H9 (cell line): ENCODE measurements at regions not wholly inside any gene's neighbourhood (a gene's known extent, or its start where the extent isn't known, plus 50 kb on each side); places are given as distances from the start of the nearest gene placed in this dataset.

Source experiments
- DNase-seq: peaks from one replicate; pipeline ENCODE4 v3.0.0-alpha.2; 2017
- H2AFZ ChIP-seq: one replicate; pipeline ENCODE4 v1.6.1; 2013; ENCODE audit warnings: mild to moderate bottlenecking, low read length, control low read depth, moderate library complexity
- H2AK5ac ChIP-seq: 2 replicates; pipeline ENCODE4 v1.6.1; 2013; ENCODE audit warnings: low read length, control low read depth, mixed read lengths; ENCODE audit not compliant: insufficient read length
- H2BK120ac ChIP-seq: one replicate; pipeline ENCODE4 v1.6.1; 2013; ENCODE audit warnings: low read depth, mild to moderate bottlenecking, low read length, control low read depth, inconsistent platforms; ENCODE audit not compliant: poor library complexity, severe bottlenecking
- H2BK12ac ChIP-seq: 2 replicates; pipeline ENCODE4 v1.6.1; 2013; ENCODE audit warnings: low read length, control low read depth, mixed read lengths, low read depth; ENCODE audit not compliant: insufficient read length
- H2BK15ac ChIP-seq: 2 replicates; pipeline ENCODE4 v1.6.1; 2013; ENCODE audit warnings: low read depth, low read length, control low read depth
- H2BK20ac ChIP-seq: one replicate; pipeline ENCODE4 v1.6.1; 2013; ENCODE audit warnings: low read depth, mild to moderate bottlenecking, low read length, control low read depth, inconsistent platforms; ENCODE audit not compliant: poor library complexity, severe bottlenecking
- H2BK5ac ChIP-seq: 2 replicates; pipeline ENCODE4 v1.6.1; 2013; ENCODE audit warnings: low read length, control low read depth, mixed read lengths; ENCODE audit not compliant: insufficient read length
- H3K14ac ChIP-seq: 2 replicates; pipeline ENCODE4 v1.6.1; 2013; ENCODE audit warnings: low read length, control low read depth; ENCODE audit not compliant: insufficient read depth
- H3K18ac ChIP-seq: 2 replicates; pipeline ENCODE4 v1.6.1; 2013; ENCODE audit warnings: low read depth, mild to moderate bottlenecking, mixed read lengths, low read length, control low read depth; ENCODE audit not compliant: insufficient read length
- H3K23ac ChIP-seq: 2 replicates; pipeline ENCODE4 v1.6.1; 2013; ENCODE audit warnings: low read length, control low read depth, mixed read lengths, low read depth; ENCODE audit not compliant: insufficient read length
- H3K23me2 ChIP-seq: 2 replicates; pipeline ENCODE4 v1.6.1; 2013; ENCODE audit warnings: low read depth, mild to moderate bottlenecking, mixed read lengths, low read length, control low read depth; ENCODE audit not compliant: insufficient read length, poor library complexity, severe bottlenecking
- H3K27ac ChIP-seq: 2 replicates; pipeline ENCODE4 v1.5.1; 2013; ENCODE audit warnings: low read length, control low read depth, mixed read lengths, low read depth; ENCODE audit not compliant: insufficient read length
- H3K27me3 ChIP-seq: 2 replicates; pipeline ENCODE4 v1.6.1; 2013; ENCODE audit warnings: low read length, control low read depth, inconsistent platforms; ENCODE audit not compliant: insufficient read depth
- H3K4ac ChIP-seq: 2 replicates; pipeline ENCODE4 v1.6.1; 2013; ENCODE audit warnings: low read depth, mild to moderate bottlenecking, control low read depth, inconsistent platforms, low read length, moderate library complexity
- H3K4me1 ChIP-seq: 2 replicates; pipeline ENCODE4 v1.6.1; 2013; ENCODE audit warnings: low read length, control low read depth, inconsistent platforms; ENCODE audit not compliant: insufficient read depth
- H3K4me2 ChIP-seq: 2 replicates; pipeline ENCODE4 v1.6.1; 2013; ENCODE audit warnings: low read length, control low read depth, mixed read lengths; ENCODE audit not compliant: insufficient read length, insufficient read depth
- H3K56ac ChIP-seq: 2 replicates; pipeline ENCODE4 v1.6.1; 2013; ENCODE audit warnings: low read depth, mild to moderate bottlenecking, mixed read lengths, low read length, control low read depth; ENCODE audit not compliant: insufficient read length
- H3K79me1 ChIP-seq: 2 replicates; pipeline ENCODE4 v1.6.1; 2013; ENCODE audit warnings: low read depth, mild to moderate bottlenecking, moderate library complexity, low read length, control low read depth, inconsistent platforms; ENCODE audit not compliant: insufficient read depth, poor library complexity, severe bottlenecking
- H3K79me2 ChIP-seq: 2 replicates; pipeline ENCODE4 v1.6.1; 2013; ENCODE audit warnings: low read length, control low read depth, inconsistent platforms; ENCODE audit not compliant: insufficient read depth
- H3K9ac ChIP-seq: 2 replicates; pipeline ENCODE4 v1.6.1; 2013; ENCODE audit warnings: low read length, control low read depth, mixed read lengths; ENCODE audit not compliant: insufficient read length; ENCODE audit errors: extremely low read depth
- H3K9me3 ChIP-seq: one replicate; pipeline ENCODE4 v1.6.1; 2013; ENCODE audit warnings: low read depth, low read length, inconsistent platforms; ENCODE audit not compliant: control insufficient read depth
- H3T11ph ChIP-seq: one replicate; pipeline ENCODE4 v1.6.1; 2013; ENCODE audit warnings: mild to moderate bottlenecking, low read length, control low read depth, inconsistent platforms
- H4K20me1 ChIP-seq: one replicate; pipeline ENCODE4 v1.6.1; 2013; ENCODE audit not compliant: control insufficient read depth, insufficient read length, insufficient read depth
- H4K5ac ChIP-seq: 2 replicates; pipeline ENCODE4 v1.6.1; 2013; ENCODE audit warnings: low read depth, mild to moderate bottlenecking, mixed read lengths, low read length, control low read depth; ENCODE audit not compliant: insufficient read length
- H4K8ac ChIP-seq: replicated peaks from 2 replicates; pipeline ENCODE4 v1.6.1; 2013; ENCODE audit warnings: low read length, control low read depth, mixed read lengths, low read depth; ENCODE audit not compliant: insufficient read length
- H4K91ac ChIP-seq: 2 replicates; pipeline ENCODE4 v1.6.1; 2013; ENCODE audit warnings: low read depth, mild to moderate bottlenecking, moderate library complexity, mixed read lengths, low read length, control low read depth; ENCODE audit not compliant: insufficient read length
- H3K27ac Mint-ChIP-seq, 3 experiments: 2 replicates in 2 of 3; 3 replicates in 1 of 3; pipeline ENCODE4 v1.8.0; 2020 to 2021; ENCODE audit warnings: mixed read lengths in 3 of 3, mild to moderate bottlenecking in 1 of 3, moderate library complexity in 1 of 3
- H3K27me3 Mint-ChIP-seq: 2 replicates; pipeline ENCODE4 v1.8.0; 2021; ENCODE audit warnings: low read depth, mild to moderate bottlenecking, moderate library complexity, mixed read lengths
- H3K36me3 Mint-ChIP-seq, 3 experiments: 2 replicates in 2 of 3; 3 replicates in 1 of 3; pipeline ENCODE4 v1.8.0; 2020 to 2021; ENCODE audit warnings: low read depth in 3 of 3, mixed read lengths in 3 of 3; ENCODE audit not compliant: insufficient read depth in 1 of 3
- H3K4me1 Mint-ChIP-seq, 2 experiments: 2 replicates each; pipeline ENCODE4 v1.8.0; 2020; ENCODE audit warnings: mixed read lengths in 2 of 2
- H3K4me3 Mint-ChIP-seq, 2 experiments: 2 replicates in 1 of 2; 3 replicates in 1 of 2; pipeline ENCODE4 v1.8.0; 2020 to 2021; ENCODE audit warnings: mild to moderate bottlenecking in 2 of 2, mixed read lengths in 2 of 2, moderate library complexity in 1 of 2
- H3K9me3 Mint-ChIP-seq, 2 experiments: 2 replicates in 1 of 2; 3 replicates in 1 of 2; pipeline ENCODE4 v1.8.0; 2020; ENCODE audit warnings: mild to moderate bottlenecking in 2 of 2, mixed read lengths in 2 of 2, moderate library complexity in 1 of 2
- WGBS: extraction: QIAGEN DNeasy Blood & Tissue Kit; methylation state at CpG from one replicate; pipeline ENCODE4 v1.1.7; 2013; ENCODE audit warnings: missing lambda C conversion rate, low lambda C conversion rate, mixed read lengths; ENCODE audit not compliant: insufficient read length; ENCODE audit errors: extremely low coverage; 5-methylcytosine and 5-hydroxymethylcytosine counted together
- TF ChIP-seq, protein P1 (sequence below): fragments of 200-600 bp; sonication (generic); conservative IDR thresholded peaks from 3 replicates; pipeline ENCODE4 v1.8.0; 2021; ENCODE audit warnings: antibody characterized with exemption, mild to moderate bottlenecking

- H3K18ac ChIP-seq: no peak overlapping the region
- no peak overlapping the region for H3K9ac ChIP-seq
- no peak overlapping the region for H4K8ac ChIP-seq
- H3K27me3 ChIP-seq: no peaks in the 10 kb centered on the region
- no peak overlapping the region for H2AFZ ChIP-seq
- no peak overlapping the region for H4K91ac ChIP-seq
- no CpG with 5 or more reads among the region's 15 CpGs for WGBS
- no peaks in the 10 kb centered on the region for H3K4me1 ChIP-seq
- H3T11ph ChIP-seq: no peak overlapping the region
- no peak overlapping the region for H3K27ac ChIP-seq
- H3K4ac ChIP-seq: no peak overlapping the region
- H3K4me3 Mint-ChIP-seq: no peak overlapping the region
- H3K27me3 Mint-ChIP-seq: peaks cover 3% of the 10 kb centered on the region
- no peak overlapping the region for H2BK5ac ChIP-seq
- DNase-seq: no peak
- H3K79me2 ChIP-seq: no peaks in the 10 kb centered on the region
- H3K14ac ChIP-seq: no peak overlapping the region
- H3K4me1 Mint-ChIP-seq: peaks cover 11 to 21% of the 10 kb centered on the region in 2 experiments
- H2BK20ac ChIP-seq: no peak overlapping the region
- no peaks in the 10 kb centered on the region for H3K79me1 ChIP-seq
- TF ChIP-seq, protein P1, sequence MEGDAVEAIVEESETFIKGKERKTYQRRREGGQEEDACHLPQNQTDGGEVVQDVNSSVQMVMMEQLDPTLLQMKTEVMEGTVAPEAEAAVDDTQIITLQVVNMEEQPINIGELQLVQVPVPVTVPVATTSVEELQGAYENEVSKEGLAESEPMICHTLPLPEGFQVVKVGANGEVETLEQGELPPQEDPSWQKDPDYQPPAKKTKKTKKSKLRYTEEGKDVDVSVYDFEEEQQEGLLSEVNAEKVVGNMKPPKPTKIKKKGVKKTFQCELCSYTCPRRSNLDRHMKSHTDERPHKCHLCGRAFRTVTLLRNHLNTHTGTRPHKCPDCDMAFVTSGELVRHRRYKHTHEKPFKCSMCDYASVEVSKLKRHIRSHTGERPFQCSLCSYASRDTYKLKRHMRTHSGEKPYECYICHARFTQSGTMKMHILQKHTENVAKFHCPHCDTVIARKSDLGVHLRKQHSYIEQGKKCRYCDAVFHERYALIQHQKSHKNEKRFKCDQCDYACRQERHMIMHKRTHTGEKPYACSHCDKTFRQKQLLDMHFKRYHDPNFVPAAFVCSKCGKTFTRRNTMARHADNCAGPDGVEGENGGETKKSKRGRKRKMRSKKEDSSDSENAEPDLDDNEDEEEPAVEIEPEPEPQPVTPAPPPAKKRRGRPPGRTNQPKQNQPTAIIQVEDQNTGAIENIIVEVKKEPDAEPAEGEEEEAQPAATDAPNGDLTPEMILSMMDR: no peak
- H3K9me3 Mint-ChIP-seq: peaks cover 19 to 25% of the 10 kb centered on the region in 2 experiments
- no peak overlapping the region for H2BK15ac ChIP-seq
- no peak overlapping the region; a peak in 1 of 7 replicates for H3K27ac Mint-ChIP-seq
- H3K9me3 ChIP-seq: no peaks in the 10 kb centered on the region
- no peak overlapping the region for H2AK5ac ChIP-seq
- no peak overlapping the region for H2BK12ac ChIP-seq
- no peak overlapping the region for H3K56ac ChIP-seq
- H4K20me1 ChIP-seq: no peaks in the 10 kb centered on the region
- no peak overlapping the region for H3K23ac ChIP-seq
- H2BK120ac ChIP-seq: no peak overlapping the region
- H3K36me3 Mint-ChIP-seq: peaks cover 2 to 11% (median 6%) of the 10 kb centered on the region in 3 experiments; a peak in 5 of 7 replicates
- H4K5ac ChIP-seq: no peak overlapping the region
- no peaks in the 10 kb centered on the region for H3K23me2 ChIP-seq
- H3K4me2 ChIP-seq: no peak overlapping the region
These were observed 57.1 kb upstream of the PPP1R26 start for GRCh38 chr9:135422341-135422944.
